Astrocyte of the cerebellum (primary cell): ENCODE measurements at regions not wholly inside any gene's neighbourhood (a gene's known extent, or its start where the extent isn't known, plus 50 kb on each side); places are given as distances from the start of the nearest gene placed in this dataset.

ENCODE experiments used
- DNase-seq: peaks from one replicate; pipeline ENCODE4 v3.0.0-alpha.2; 2011; ENCODE audit warnings: low read depth
- H3K4me3 ChIP-seq: 2 replicates; pipeline ENCODE4 v1.5.1; 2011; ENCODE audit warnings: mild to moderate bottlenecking, low read depth, low read length, moderate library complexity
- in situ Hi-C: cut with HindIII; loops from 2 replicates; pipeline ENCODE4 v1.10.0; 2017; ENCODE audit warnings: low sequenced_read_pairs
- TF ChIP-seq, protein P1 (sequence below): IDR thresholded peaks from 2 replicates; pipeline ENCODE4 v1.5.1; 2012; ENCODE audit warnings: low read length, low read depth, moderate library complexity, mild to moderate bottlenecking; ENCODE audit errors: missing control alignments

DNA sequence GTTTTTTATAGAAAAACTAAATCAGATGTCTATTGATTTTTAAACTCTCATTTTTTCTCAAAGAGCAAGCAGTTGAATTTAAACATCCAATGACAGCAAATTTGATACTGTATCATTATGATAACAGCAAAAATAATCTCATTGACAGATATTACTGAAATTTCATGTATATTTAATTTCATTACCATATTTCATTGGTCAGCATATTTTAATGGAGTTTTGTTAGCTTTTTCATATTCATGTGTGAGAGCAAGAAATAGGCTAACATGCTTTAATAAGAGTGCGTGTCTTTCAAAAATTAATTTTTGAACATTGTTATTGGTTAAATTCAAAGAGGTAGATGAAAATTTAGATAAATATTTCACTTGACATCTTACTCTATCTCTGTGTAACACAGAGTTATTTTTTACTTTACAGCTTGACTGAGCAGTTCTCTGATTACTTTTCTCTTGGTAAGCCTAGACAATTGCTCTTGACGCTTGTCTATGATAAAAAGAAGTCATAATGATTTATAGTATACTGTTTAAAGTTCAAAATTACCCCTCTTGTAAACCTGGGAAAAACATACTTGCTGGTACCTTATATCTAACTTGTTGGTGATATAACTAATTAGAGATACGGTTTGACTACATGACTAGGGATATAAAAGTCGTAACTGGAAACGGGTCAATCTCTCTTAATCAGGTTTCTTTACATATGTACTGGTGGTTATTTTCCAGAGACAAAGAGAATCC lies 732.3 kb upstream of the NCAM2 start:
- DNase-seq: no peak
- in situ Hi-C loops: no loop called here
- no peak overlapping the region for H3K4me3 ChIP-seq
- TF ChIP-seq, protein P1, sequence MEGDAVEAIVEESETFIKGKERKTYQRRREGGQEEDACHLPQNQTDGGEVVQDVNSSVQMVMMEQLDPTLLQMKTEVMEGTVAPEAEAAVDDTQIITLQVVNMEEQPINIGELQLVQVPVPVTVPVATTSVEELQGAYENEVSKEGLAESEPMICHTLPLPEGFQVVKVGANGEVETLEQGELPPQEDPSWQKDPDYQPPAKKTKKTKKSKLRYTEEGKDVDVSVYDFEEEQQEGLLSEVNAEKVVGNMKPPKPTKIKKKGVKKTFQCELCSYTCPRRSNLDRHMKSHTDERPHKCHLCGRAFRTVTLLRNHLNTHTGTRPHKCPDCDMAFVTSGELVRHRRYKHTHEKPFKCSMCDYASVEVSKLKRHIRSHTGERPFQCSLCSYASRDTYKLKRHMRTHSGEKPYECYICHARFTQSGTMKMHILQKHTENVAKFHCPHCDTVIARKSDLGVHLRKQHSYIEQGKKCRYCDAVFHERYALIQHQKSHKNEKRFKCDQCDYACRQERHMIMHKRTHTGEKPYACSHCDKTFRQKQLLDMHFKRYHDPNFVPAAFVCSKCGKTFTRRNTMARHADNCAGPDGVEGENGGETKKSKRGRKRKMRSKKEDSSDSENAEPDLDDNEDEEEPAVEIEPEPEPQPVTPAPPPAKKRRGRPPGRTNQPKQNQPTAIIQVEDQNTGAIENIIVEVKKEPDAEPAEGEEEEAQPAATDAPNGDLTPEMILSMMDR: no peak

DNA sequence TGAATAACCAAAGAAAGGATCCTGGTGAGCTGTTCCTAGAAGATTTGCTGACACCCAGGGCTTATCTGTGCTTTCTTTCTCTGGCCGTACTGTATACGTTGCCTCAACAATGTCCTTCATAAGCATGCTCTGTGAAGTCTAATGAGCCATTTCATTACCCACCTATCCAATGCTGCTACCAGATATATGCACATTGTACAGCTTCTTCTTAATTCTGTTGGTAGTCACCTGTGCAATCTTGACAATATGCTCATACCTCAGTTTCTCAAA lies 731.8 kb upstream of the NCAM2 start:
- no peak for DNase-seq
- in situ Hi-C loops: no loop called here
- no peak overlapping the region for H3K4me3 ChIP-seq
- TF ChIP-seq, protein P1: no peak

DNA sequence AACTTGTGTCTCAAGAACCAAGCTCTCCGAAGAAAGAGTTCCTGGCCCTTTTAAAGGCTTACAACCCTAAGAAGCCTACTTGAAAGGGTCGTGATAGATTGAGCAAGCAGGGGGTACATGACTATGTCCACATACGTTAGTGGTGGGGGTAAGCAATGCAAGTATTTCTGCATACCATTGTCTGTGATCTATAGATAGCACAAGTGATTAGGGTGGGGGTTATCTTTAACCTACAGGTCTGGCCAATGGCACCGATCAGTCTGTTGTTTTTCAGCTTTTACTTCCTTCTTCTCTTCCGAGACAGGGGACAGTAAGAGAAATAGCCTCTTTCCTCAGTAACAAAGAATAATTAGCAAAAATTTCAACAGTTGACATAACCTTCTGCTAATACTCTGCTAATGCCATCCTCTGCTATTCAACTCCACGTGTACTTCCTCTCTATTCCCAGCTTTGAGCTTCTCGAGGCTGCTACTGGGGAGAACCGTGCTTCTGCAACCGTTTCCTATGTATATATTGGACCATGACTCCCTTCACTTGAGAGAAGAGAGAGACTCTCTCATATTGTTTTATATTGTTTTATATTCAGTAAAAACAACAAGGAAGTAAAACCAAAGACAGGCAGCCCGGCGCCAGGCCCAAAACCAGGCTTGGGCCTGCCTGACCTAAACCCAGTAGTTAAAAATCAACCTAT lies 727.7 kb upstream of the NCAM2 start:
- DNase-seq: no peak
- in situ Hi-C loops: no loop called here
- TF ChIP-seq, protein P1: no peak
- H3K4me3 ChIP-seq: no peak overlapping the region

DNA sequence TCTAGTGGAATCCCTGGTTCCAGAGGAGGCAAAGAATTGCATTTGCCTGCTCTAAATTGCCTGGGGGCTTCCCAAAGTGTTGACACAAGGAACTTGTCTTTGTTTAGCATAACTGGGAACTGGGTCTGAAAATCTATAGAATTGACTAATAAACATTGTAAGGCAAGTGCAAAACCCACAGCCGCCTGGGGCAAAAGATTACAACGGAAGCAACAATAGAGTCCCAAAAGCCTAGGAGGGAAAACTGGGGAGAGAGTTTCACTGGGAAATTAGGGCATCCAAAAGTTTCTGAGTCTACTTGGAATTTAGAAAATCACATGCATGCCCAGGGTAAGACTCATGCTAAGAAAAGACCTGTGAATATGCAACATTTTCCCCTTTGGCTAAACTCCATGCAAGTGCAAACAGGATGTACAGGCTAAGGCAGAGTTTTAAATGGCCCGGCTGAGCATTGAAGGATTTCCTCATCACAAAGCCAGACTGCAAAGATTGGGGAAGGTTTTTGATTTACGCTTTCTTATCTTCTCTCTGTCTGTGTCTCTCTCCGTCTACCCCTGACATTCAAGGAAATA lies 725.3 kb upstream of the NCAM2 start:
- H3K4me3 ChIP-seq: no peak overlapping the region
- TF ChIP-seq, protein P1: no peak
- in situ Hi-C loops: no loop called here
- no peak for DNase-seq

DNA sequence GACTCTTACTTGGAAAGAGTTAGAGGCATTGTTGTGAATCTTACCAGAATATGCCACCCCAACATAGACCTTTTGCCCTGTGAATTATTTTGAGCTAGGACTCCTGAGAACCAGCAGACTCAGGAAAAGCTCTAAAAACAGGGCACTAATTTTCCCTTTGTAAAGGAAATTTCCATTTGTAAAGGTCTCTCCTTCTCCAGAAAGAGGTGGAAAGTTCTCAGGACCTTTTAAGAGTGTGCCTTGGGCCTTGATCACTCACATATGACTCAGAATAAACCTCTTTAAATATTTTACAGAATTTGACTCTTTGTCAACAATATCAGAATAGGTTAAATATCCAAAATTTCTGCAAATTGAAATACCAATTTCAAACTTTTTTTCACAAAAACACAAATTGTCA lies 721.8 kb upstream of the NCAM2 start:
- no peak for DNase-seq
- H3K4me3 ChIP-seq: no peak overlapping the region
- TF ChIP-seq, protein P1: no peak
- in situ Hi-C loops: no loop called here

DNA sequence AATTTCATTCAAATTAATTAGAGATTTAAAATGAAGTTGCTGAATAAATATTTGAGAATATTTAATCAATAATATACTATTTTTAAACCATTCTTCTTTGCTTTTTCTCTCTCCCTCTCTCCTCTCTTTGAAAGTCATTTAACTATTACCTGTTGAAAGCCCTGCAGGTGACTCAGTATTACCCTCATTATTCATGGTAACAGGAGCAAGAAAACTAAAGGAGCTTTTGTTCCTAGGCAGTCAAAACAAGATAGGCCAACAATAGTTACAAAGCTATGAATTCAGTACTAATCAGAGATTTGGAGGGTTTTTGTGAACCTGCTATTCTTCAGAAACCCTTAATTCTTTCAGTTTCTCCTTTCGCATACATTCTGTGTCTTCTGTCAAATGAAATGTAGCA lies 721.3 kb upstream of the NCAM2 start:
- TF ChIP-seq, protein P1: no peak
- DNase-seq: no peak
- in situ Hi-C loops: no loop called here
- H3K4me3 ChIP-seq: no peak overlapping the region
